ENCODE measurements at regions not wholly inside any gene's neighbourhood (a gene's known extent, or its start where the extent isn't known, plus 50 kb on each side); places are given as distances from the start of the nearest gene placed in this dataset.
"Not testable (repeated sequence)": the region's sequence is repeated elsewhere in the genome, so short reads cannot be mapped to it uniquely, and the experiment has no call there.

DNA sequence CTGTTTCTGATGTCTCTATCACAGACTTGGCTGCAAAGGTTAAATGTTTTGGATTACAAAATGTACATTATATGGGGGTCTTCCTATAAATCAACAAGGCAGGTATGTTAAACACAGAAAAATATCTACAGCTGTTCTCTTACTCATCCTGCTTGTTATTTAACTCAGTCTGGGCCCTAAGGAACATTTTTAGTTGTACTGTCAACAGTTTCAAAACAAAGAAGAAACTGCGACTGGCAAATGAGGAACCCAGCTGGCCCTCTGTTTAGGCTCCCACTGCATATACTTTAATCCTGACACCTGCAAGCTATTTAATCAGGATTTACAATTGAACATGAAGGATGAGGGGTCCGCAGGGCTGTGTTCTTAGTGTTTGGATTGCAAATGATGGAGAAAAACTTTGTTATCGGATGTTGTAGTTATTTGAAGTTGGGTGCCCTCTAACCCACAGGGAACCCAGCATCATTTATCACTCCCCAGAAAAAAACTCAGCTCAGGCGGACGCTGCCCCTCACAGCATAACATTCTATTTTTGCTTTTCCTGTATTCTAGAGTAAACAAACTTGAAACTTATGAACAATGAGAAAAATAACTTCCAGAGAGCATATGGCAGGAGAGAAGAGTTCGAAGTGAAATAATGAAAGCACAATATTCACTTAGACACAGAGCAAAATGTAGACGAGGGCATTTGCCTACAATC, 91.2 kb downstream of the POLR2M start:
- no peak overlapping the region for H3K27ac ChIP-seq (ENCODE audit: low read depth, low read length)
- no peak overlapping the region for H3K4me3 ChIP-seq (ENCODE audit: insufficient read depth, low read length, poor library complexity, severe bottlenecking)
- H3K9me3 ChIP-seq (ENCODE audit: insufficient read depth, low read length): no peaks in the 10 kb centered on the region
- H4K20me1 ChIP-seq (ENCODE audit: low read depth, low read length): no peaks in the 10 kb centered on the region
- no peaks in the 10 kb centered on the region for H3K27me3 ChIP-seq (ENCODE audit: low read length)
- H3F3A ChIP-seq (ENCODE audit: insufficient read depth): no peaks in the 10 kb centered on the region
- no peaks in the 10 kb centered on the region for H3K79me2 ChIP-seq (ENCODE audit: insufficient read depth, low read length)
- H3K4me2 ChIP-seq (ENCODE audit: low read depth, low read length, poor library complexity, severe bottlenecking): no peak overlapping the region
- H3K9me2 ChIP-seq (replicated peaks; ENCODE audit: insufficient read depth, low read length): no peaks in the 10 kb centered on the region
- no peak overlapping the region for H2AFZ ChIP-seq (ENCODE audit: low read depth, low read length, severe bottlenecking)
- no peak overlapping the region for H3K9ac ChIP-seq (ENCODE audit: low read length)
- TF ChIP-seq, protein P1, sequence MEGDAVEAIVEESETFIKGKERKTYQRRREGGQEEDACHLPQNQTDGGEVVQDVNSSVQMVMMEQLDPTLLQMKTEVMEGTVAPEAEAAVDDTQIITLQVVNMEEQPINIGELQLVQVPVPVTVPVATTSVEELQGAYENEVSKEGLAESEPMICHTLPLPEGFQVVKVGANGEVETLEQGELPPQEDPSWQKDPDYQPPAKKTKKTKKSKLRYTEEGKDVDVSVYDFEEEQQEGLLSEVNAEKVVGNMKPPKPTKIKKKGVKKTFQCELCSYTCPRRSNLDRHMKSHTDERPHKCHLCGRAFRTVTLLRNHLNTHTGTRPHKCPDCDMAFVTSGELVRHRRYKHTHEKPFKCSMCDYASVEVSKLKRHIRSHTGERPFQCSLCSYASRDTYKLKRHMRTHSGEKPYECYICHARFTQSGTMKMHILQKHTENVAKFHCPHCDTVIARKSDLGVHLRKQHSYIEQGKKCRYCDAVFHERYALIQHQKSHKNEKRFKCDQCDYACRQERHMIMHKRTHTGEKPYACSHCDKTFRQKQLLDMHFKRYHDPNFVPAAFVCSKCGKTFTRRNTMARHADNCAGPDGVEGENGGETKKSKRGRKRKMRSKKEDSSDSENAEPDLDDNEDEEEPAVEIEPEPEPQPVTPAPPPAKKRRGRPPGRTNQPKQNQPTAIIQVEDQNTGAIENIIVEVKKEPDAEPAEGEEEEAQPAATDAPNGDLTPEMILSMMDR (IDR thresholded peaks at IDR 0.05; ENCODE audit: insufficient read depth, low read length, poor library complexity, severe bottlenecking): no peak
- no peak for TF ChIP-seq EZH2phosphoT487 (conservative IDR thresholded peaks at IDR 0.05; ENCODE audit: low read length)
- H3K36me3 ChIP-seq (ENCODE audit: low read length): no peaks in the 10 kb centered on the region

DNA sequence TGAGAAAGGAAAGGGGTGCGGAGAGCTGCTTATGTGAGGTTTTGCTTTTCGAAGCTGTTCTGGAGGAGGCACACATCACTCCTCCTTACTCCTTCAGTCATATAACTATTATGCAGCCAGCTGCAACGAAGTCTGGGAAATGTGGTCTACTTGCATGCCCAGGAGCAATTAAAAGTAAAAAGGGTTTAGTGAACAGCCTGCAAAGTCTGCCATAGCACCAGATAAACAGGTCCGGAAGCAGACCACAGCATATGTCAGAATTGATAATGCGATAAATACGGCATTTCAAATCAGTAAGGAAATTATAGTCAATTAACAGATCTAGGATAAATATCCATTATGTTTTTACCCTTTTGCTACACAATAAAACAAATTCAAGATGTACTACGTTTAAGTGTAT, 99.5 kb downstream of the POLR2M start:
- Histone ChIP-seq H3K79me2 (ENCODE audit: insufficient read depth, low read length) (no peaks in the 10 kb centered on the region), H3K27me3 (ENCODE audit: low read length) (no peaks in the 10 kb centered on the region), H2AFZ (ENCODE audit: low read depth, low read length, severe bottlenecking) (no peak overlapping the region)

DNA sequence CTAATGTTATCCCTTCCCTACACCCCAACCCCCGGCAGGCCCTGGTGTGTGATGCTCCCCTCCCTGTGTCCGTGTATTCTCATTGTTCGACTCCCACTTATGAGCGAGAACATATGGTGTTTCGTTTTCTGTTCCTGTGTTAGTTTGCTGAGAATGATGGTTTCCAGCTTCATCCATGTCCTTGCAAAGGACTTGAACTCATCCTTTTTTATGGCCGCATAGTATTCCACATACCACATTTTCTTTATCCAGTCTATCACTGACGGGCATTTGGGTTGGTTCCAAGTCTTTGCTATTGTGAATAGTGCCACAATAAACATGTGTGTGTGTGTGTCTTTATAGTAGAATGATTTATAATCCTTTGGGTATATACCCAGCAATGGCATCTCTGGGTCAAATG, 102.8 kb downstream of the POLR2M start:
- H3K4me3 ChIP-seq (ENCODE audit: insufficient read depth, low read length, poor library complexity, severe bottlenecking); H3K36me3 ChIP-seq (ENCODE audit: low read length); H3K9me2 ChIP-seq (replicated peaks; ENCODE audit: insufficient read depth, low read length); H3K4me2 ChIP-seq (ENCODE audit: low read depth, low read length, poor library complexity, severe bottlenecking); H4K20me1 ChIP-seq (ENCODE audit: low read depth, low read length); H3F3A ChIP-seq (ENCODE audit: insufficient read depth); H3K9ac ChIP-seq (ENCODE audit: low read length); H2AFZ ChIP-seq (ENCODE audit: low read depth, low read length, severe bottlenecking); H3K27me3 ChIP-seq (ENCODE audit: low read length); H3K27ac ChIP-seq (ENCODE audit: low read depth, low read length); H3K9me3 ChIP-seq (ENCODE audit: insufficient read depth, low read length); H3K79me2 ChIP-seq (ENCODE audit: insufficient read depth, low read length): not testable (repeated sequence)

More for the DNA sequence above, 99.5 kb downstream of the POLR2M start:
- H3K9me3 ChIP-seq (ENCODE audit: insufficient read depth, low read length): no peaks in the 10 kb centered on the region
- no peak overlapping the region for H3K4me2 ChIP-seq (ENCODE audit: low read depth, low read length, poor library complexity, severe bottlenecking)
- H3K9ac ChIP-seq (ENCODE audit: low read length): no peak overlapping the region
- no peak overlapping the region for H3K4me3 ChIP-seq (ENCODE audit: insufficient read depth, low read length, poor library complexity, severe bottlenecking)
- no peaks in the 10 kb centered on the region for H3F3A ChIP-seq (ENCODE audit: insufficient read depth)
- 0 out of 2 replicates have a peak, but pooled peaks cover 3% of the 10 kb centered on the region for H3K9me2 ChIP-seq (replicated peaks; ENCODE audit: insufficient read depth, low read length)
- H3K27ac ChIP-seq (ENCODE audit: low read depth, low read length): no peak overlapping the region
- no peaks in the 10 kb centered on the region for H3K36me3 ChIP-seq (ENCODE audit: low read length)
- H4K20me1 ChIP-seq (ENCODE audit: low read depth, low read length): no peaks in the 10 kb centered on the region
- TF ChIP-seq, protein P1 (IDR thresholded peaks at IDR 0.05; ENCODE audit: insufficient read depth, low read length, poor library complexity, severe bottlenecking): no peak
- TF ChIP-seq EZH2phosphoT487 (conservative IDR thresholded peaks at IDR 0.05; ENCODE audit: low read length): no peak

DNA sequence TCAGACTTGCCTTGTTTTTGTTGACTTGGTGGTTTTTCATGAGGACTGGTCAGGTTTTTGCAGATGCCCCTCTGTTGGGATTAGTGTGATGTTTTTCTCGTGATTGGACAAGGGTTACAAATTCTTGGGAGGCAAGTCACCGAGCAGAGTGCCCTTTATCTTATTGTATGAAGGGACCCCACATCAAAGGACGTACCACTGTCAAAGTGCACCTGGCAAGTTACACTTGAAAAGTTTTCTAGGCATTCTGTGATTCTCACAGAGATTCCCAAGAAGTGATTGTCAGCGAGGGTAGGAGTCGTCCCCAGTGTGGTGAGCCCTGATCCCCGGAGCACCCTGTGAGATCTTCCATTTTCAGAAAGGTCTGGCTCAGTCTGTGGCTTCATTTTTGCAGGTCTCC, 110.1 kb downstream of the POLR2M start:
- Histone ChIP-seq H4K20me1 (ENCODE audit: low read depth, low read length) (no peaks in the 10 kb centered on the region), H3K27ac (ENCODE audit: low read depth, low read length) (no peak overlapping the region)

More for the DNA sequence above, 110.1 kb downstream of the POLR2M start:
- Histone ChIP-seq H3K9me3 (ENCODE audit: insufficient read depth, low read length) (no peaks in the 10 kb centered on the region), H2AFZ (ENCODE audit: low read depth, low read length, severe bottlenecking) (no peak overlapping the region), H3K9me2 (replicated peaks; ENCODE audit: insufficient read depth, low read length) (no peaks in the 10 kb centered on the region), H3K79me2 (ENCODE audit: insufficient read depth, low read length) (no peaks in the 10 kb centered on the region), H3K27me3 (ENCODE audit: low read length) (no peaks in the 10 kb centered on the region), H3K9ac (ENCODE audit: low read length) (no peak overlapping the region), H3K4me2 (ENCODE audit: low read depth, low read length, poor library complexity, severe bottlenecking) (no peak overlapping the region), H3K4me3 (ENCODE audit: insufficient read depth, low read length, poor library complexity, severe bottlenecking) (no peak overlapping the region), H3K36me3 (ENCODE audit: low read length) (no peaks in the 10 kb centered on the region), H3F3A (ENCODE audit: insufficient read depth) (no peaks in the 10 kb centered on the region)
- TF ChIP-seq EZH2phosphoT487 (conservative IDR thresholded peaks at IDR 0.05; ENCODE audit: low read length): no peak
- TF ChIP-seq, protein P1 (IDR thresholded peaks at IDR 0.05; ENCODE audit: insufficient read depth, low read length, poor library complexity, severe bottlenecking): no peak
